M059J (cell line): ENCODE measurements at regions not wholly inside any gene's neighbourhood (a gene's known extent, or its start where the extent isn't known, plus 50 kb on each side); places are given as distances from the start of the nearest gene placed in this dataset.

Experiments
- DNase-seq: peaks from one replicate; pipeline ENCODE4 v3.0.0-alpha.2; 2012; ENCODE audit warnings: low read depth

GRCh38 chr5:156258934-156259333, 68.0 kb upstream of the SGCD start:
- no peak for DNase-seq

DNA sequence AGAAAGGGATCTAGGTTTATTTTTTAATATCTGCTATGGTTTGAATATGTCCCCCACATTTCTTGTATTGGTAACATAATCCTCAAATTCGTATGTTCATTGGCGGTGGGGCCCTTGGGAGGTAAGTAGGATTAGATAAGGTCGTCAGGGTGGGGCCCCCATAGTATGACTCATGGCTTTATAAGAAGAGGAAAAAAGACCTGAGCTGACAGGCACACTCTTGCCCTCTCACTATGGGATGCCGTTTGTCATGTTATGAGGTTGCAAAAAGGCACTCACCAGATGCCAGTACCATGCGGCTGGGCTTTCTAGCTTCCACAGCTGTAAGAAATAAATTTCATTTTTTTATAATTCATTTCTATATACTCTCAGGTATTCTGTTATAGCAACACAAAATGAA, 67.3 kb upstream of the SGCD start:
- DNase-seq = no peak

GRCh38 chr5:156261275-156261939, 65.6 kb upstream of the SGCD start:
- DNase-seq = no peak

- no peak for DNase-seq
Measured at GRCh38 chr5:156271569-156271968, 55.4 kb upstream of the SGCD start.

GRCh38 chr5:156272139-156272538, 54.8 kb upstream of the SGCD start:
- no peak for DNase-seq

GRCh38 chr5:156273325-156273724, 53.6 kb upstream of the SGCD start:
- no peak for DNase-seq

DNA sequence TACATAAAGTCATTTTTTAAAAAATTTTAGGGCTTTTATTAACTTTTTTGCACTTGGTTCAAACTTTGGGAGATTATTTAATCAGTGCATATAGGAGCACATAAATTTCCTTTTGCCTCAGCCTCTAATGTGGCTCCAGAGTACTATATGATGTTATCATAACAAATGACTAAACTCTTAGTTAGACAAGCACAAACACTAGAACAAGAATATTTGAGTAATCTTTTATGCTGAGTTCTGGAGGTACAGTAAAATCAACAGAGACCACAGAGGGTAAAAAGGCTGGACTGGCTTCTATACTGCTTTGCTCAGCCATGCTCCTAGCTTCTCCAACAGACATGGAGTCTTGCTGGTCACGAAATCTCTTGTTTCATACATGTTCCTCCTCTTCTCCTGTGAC, 52.5 kb upstream of the SGCD start:
- no peak for DNase-seq
